Hepatocyte (in vitro differentiated cells): ENCODE measurements at regions not wholly inside any gene's neighbourhood (a gene's known extent, or its start where the extent isn't known, plus 50 kb on each side); places are given as distances from the start of the nearest gene placed in this dataset.

Experiments used
- DNase-seq: peaks from one replicate; pipeline ENCODE4 v3.0.0-alpha.2; 2016; ENCODE audit warnings: low spot score
- H2AFZ ChIP-seq: fragments of 200-600 bp; sonication (generic); 2 replicates; pipeline ENCODE4 v1.6.0; 2016; ENCODE audit warnings: antibody characterized with exemption, mild to moderate bottlenecking
- H3K27ac ChIP-seq: fragments of 200-600 bp; sonication (generic); 2 replicates; pipeline ENCODE4 v1.5.1; 2016; ENCODE audit warnings: mild to moderate bottlenecking
- H3K27me3 ChIP-seq: fragments of 200-600 bp; sonication (generic); 2 replicates; pipeline ENCODE4 v1.6.1; 2016
- H3K36me3 ChIP-seq: fragments of 200-600 bp; sonication (generic); replicated peaks from 2 replicates; pipeline ENCODE4 v1.5.1; 2016; ENCODE audit warnings: low read depth; ENCODE audit not compliant: insufficient read depth
- H3K4me1 ChIP-seq: fragments of 200-600 bp; sonication (generic); 2 replicates; pipeline ENCODE4 v1.5.1; 2016; ENCODE audit warnings: mild to moderate bottlenecking, moderate library complexity; ENCODE audit not compliant: insufficient read depth
- H3K4me2 ChIP-seq: fragments of 200-600 bp; sonication (generic); 2 replicates; pipeline ENCODE4 v1.6.0; 2016
- H3K4me3 ChIP-seq: fragments of 200-600 bp; sonication (generic); 2 replicates; pipeline ENCODE4 v1.5.1; 2016; ENCODE audit warnings: mild to moderate bottlenecking
- H3K79me2 ChIP-seq: fragments of 200-600 bp; sonication (generic); 2 replicates; pipeline ENCODE4 v1.6.0; 2017; ENCODE audit warnings: mild to moderate bottlenecking
- H3K9me2 ChIP-seq: fragments of 200-600 bp; sonication (generic); replicated peaks from 2 replicates; pipeline ENCODE4 v1.6.0; 2017; ENCODE audit warnings: mild to moderate bottlenecking; ENCODE audit not compliant: insufficient read depth
- H3K9me3 ChIP-seq: fragments of 200-600 bp; sonication (generic); 2 replicates; pipeline ENCODE4 v1.5.1; 2016; ENCODE audit warnings: low read depth, mild to moderate bottlenecking
- H4K20me1 ChIP-seq: fragments of 200-600 bp; sonication (generic); 2 replicates; pipeline ENCODE4 v1.6.0; 2016; ENCODE audit warnings: mild to moderate bottlenecking; ENCODE audit not compliant: insufficient read depth, poor library complexity, severe bottlenecking
- CTCF ChIP-seq: fragments of 200-600 bp; sonication (generic); IDR thresholded peaks from 2 replicates; pipeline ENCODE4 v1.5.1; 2016; ENCODE audit warnings: antibody characterized with exemption, mild to moderate bottlenecking; ENCODE audit not compliant: poor library complexity
- EZH2 ChIP-seq: fragments of 200-600 bp; sonication (generic); IDR thresholded peaks from 2 replicates; pipeline ENCODE4 v1.6.1; 2016; ENCODE audit warnings: antibody characterized with exemption, mild to moderate bottlenecking, borderline replicate concordance
- EZH2phosphoT487 ChIP-seq: fragments of 200-600 bp; sonication (generic); IDR thresholded peaks from one replicate; pipeline ENCODE4 v1.6.1; 2018; ENCODE audit warnings: antibody characterized with exemption, mild to moderate bottlenecking, low read depth, moderate library complexity; ENCODE audit not compliant: unreplicated experiment, severe bottlenecking
- WGBS: methylation state at CpG from one replicate; pipeline ENCODE4 v1.1.6; 2016; ENCODE audit warnings: low lambda C conversion rate; ENCODE audit errors: missing lambda C conversion rate; 5-methylcytosine and 5-hydroxymethylcytosine counted together

GRCh38 chr4:16992566-16993225 is 94.3 kb upstream of the LDB2 start:
- Histone ChIP-seq H3K4me1 (no peaks in the 10 kb centered on the region), H3K4me2 (no peak overlapping the region), H3K4me3 (no peak overlapping the region), H3K27ac (no peak overlapping the region), H3K9me2 (no peaks in the 10 kb centered on the region), H3K36me3 (no peaks in the 10 kb centered on the region), H3K9me3 (no peaks in the 10 kb centered on the region), H3K27me3 (no peaks in the 10 kb centered on the region), H4K20me1 (no peaks in the 10 kb centered on the region), H3K79me2 (no peaks in the 10 kb centered on the region), H2AFZ (no peak overlapping the region)
- TF ChIP-seq CTCF (no peak), EZH2 (no peak), EZH2phosphoT487 (no peak)
- 68% methylated on average over 5 of the region's 5 CpGs for WGBS
- no peak for DNase-seq

DNA sequence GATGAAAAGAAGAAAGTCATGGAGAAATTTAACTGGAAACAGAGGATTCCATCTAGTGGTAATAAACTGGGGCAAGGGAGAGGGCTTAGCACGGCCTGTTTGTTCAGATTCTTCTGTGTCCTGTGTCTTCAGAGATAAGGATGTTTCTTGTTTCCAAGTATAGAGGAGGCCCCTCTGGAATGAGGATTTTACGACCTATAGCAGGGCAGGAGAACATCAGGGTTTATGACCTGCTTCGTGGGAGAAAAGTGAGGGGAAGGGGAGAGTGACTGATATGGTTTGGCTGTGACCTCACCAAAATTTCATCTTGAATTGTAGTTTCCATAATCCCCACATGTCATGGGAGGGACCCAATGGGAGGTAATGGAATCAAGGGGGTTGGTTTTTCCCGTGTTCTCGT is 93.0 kb upstream of the LDB2 start:
- no peak overlapping the region for H2AFZ ChIP-seq

GRCh38 chr4:16989371-16989770 is 90.9 kb upstream of the LDB2 start:
- no peaks in the 10 kb centered on the region for H3K79me2 ChIP-seq
- no peaks in the 10 kb centered on the region for H4K20me1 ChIP-seq
- H3K9me2 ChIP-seq = no peaks in the 10 kb centered on the region
- H2AFZ ChIP-seq = no peak overlapping the region
- no peak overlapping the region for H3K4me2 ChIP-seq
- H3K9me3 ChIP-seq = no peaks in the 10 kb centered on the region
- no peaks in the 10 kb centered on the region for H3K27me3 ChIP-seq
- no peak overlapping the region for H3K27ac ChIP-seq
- 91% methylated on average over 1 of the region's 1 CpG for WGBS
- no peak for DNase-seq
- no peaks in the 10 kb centered on the region for H3K4me1 ChIP-seq
- TF ChIP-seq EZH2phosphoT487 = no peak
- TF ChIP-seq EZH2 = no peak
- TF ChIP-seq CTCF = no peak
- H3K4me3 ChIP-seq = no peak overlapping the region
- no peaks in the 10 kb centered on the region for H3K36me3 ChIP-seq

More for the DNA sequence above, 93.0 kb upstream of the LDB2 start:
- TF ChIP-seq EZH2 (no peak), EZH2phosphoT487 (no peak), CTCF (no peak)
- DNase-seq = no peak
- H3K4me1 ChIP-seq = no peaks in the 10 kb centered on the region
- no peak overlapping the region for H3K27ac ChIP-seq
- H3K9me3 ChIP-seq = no peaks in the 10 kb centered on the region
- WGBS = 42% methylated on average over 5 of the region's 5 CpGs
- no peaks in the 10 kb centered on the region for H4K20me1 ChIP-seq
- H3K79me2 ChIP-seq = no peaks in the 10 kb centered on the region
- no peaks in the 10 kb centered on the region for H3K27me3 ChIP-seq
- no peak overlapping the region for H3K4me3 ChIP-seq
- no peak overlapping the region for H3K4me2 ChIP-seq
- no peaks in the 10 kb centered on the region for H3K9me2 ChIP-seq
- no peaks in the 10 kb centered on the region for H3K36me3 ChIP-seq
